ENCODE measurements at regions not wholly inside any gene's neighbourhood (a gene's known extent, or its start where the extent isn't known, plus 50 kb on each side); places are given as distances from the start of the nearest gene placed in this dataset.

DNA sequence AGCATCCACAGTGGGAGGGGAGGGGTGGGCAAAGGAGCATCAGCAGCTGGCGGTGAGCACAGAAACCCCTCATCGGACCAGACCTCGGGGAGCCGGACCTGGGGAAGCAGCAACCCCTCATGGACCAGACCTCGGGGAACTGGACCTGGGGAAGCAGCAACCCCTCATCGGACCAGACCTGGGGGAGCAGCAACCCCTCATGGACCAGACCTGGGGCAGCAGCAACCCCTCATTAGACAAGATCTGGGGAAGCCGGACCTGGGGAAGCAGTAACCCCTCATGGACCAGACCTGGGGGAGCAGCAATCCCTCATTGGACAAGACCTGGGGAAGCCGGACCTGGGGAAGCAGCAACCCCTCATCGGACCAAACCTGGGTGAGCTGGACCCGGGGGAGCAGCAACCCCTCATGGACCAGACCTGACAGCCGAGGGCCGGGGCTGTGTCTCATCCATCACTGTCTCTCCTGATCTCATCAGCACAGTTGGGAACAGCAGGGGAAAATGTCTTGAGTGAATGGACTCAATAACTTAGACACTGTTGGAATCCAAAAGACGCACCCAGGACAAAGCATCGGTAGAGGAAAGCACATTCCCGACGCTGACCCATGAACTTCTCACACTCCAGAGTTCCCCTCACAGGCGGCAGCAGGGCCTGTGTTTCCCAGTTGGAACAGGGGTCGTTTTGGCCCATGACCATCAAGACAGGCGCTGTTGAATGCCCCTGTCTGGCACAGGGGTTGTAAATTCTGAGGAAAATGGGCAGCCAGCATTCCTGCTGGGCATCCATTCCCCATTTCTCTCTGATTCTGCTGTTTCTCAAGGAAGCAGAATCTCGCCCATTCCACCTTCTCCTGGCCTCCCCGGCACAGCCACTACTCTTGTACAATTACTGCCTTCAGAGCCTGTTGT lies 1494.6 kb downstream of the TBC1D22A start:
- no peak for DNase-seq (ENCODE audit: low spot score)
- TF ChIP-seq, protein P1, sequence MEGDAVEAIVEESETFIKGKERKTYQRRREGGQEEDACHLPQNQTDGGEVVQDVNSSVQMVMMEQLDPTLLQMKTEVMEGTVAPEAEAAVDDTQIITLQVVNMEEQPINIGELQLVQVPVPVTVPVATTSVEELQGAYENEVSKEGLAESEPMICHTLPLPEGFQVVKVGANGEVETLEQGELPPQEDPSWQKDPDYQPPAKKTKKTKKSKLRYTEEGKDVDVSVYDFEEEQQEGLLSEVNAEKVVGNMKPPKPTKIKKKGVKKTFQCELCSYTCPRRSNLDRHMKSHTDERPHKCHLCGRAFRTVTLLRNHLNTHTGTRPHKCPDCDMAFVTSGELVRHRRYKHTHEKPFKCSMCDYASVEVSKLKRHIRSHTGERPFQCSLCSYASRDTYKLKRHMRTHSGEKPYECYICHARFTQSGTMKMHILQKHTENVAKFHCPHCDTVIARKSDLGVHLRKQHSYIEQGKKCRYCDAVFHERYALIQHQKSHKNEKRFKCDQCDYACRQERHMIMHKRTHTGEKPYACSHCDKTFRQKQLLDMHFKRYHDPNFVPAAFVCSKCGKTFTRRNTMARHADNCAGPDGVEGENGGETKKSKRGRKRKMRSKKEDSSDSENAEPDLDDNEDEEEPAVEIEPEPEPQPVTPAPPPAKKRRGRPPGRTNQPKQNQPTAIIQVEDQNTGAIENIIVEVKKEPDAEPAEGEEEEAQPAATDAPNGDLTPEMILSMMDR (IDR thresholded peaks at IDR 0.05; ENCODE audit: extremely low read depth, missing control alignments) = no peak

DNA sequence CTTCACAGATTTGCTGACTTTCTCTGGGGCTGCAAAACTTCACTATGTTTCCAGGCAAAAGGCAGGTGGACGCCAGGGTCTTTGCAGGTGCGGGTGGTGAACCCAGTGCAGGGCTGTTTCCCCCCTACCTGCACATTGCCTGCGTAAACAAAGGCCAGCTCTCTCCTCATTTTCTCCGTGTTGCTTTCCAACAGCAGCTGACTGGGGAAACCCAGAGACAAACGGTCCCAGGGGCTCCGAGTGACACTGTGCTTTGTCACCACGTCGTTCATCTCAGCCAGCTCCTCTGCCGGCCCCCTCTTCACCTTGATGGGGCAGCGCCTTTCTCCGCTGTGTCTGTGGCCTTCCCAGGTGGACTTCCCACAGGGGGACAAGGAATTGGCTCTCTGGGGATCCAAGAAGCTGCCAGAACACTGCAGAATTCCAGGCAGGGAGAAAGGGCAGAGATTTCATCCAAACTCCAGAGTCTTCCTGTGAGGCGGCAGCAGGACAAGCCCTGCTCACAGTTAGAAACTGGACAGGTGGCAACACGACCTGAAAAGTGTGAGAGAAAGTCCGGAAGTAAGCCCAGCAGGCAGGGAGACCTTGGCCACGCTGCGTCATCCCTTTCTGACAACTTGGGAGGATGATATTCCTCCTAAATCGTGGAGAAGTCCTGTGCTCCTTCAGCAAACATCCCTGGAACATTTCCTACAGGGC lies 1493.7 kb downstream of the TBC1D22A start:
- no peak for DNase-seq (ENCODE audit: low spot score)
- TF ChIP-seq, protein P1 (IDR thresholded peaks at IDR 0.05; ENCODE audit: extremely low read depth, missing control alignments) = no peak

DNA sequence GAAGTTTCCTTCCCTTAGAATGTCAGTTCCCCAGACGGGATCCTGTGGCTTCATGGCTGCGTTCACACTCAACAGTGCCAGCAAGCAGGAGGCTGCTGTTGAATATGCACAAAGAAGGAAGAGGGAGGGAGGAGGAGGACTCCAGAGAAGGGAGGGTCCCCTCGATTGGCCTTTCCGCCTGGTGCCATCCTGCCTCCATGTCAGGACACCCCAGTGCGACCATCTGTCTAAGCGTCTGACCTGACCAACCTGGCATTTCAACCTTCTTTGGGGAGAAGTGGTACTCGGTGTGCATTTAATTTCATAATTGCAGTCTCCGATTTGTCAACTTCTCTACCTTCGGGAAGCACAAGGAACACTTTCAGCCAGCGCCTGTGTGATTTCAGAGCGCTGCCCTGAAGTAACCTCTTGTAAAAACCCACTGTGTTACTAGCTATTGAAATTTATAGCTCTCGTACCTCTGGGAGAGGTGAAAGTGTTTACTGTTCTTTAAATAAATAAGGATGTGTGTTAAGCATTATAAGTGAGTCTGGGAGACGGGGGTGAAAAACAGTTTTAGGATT lies 1491.9 kb downstream of the TBC1D22A start:
- TF ChIP-seq, protein P1 (IDR thresholded peaks at IDR 0.05; ENCODE audit: extremely low read depth, missing control alignments) = no peak
- no peak for DNase-seq (ENCODE audit: low spot score)

DNA sequence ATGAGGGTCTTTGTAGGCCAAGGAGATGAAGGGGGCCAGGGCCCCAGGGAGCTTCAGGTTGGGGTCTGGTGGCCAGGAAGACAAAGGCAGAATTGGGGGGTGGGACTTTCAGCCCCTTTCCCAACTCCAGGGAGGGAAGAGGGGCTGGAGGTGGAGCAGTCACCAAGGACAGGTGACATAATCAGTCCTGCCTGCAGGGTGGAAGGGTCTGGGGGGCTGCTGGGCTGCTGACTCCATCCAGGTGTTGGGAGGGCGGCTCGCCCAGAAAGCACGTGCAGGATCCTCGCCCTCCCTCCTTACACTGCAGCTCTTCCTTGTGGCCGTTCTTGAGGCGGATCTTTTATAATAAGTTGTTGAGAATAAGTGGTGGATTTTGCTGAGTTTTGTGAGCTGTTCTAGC lies 1491.1 kb downstream of the TBC1D22A start:
- DNase-seq (ENCODE audit: low spot score) = no peak
- TF ChIP-seq, protein P1 (IDR thresholded peaks at IDR 0.05; ENCODE audit: extremely low read depth, missing control alignments) = no peak

DNA sequence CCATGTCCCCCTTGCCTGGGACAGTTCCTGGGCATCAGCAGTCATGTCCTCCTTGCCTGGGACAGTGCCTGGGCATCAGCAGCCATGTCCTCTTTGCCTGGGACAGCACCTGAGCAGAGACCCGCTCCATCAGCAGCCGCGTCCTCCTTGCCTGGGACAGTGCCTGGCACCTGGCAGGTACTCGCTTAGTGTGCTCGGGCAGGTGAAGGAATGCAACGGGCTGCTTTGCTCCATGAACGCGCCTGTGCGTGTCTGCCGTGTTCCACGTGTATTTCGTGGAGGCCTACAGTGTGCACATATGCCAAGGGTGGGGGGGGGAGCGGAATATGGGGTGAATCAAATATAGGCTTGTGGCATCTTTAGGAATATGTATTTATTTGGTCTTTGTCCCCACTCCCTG lies 1490.7 kb downstream of the TBC1D22A start:
- no peak for DNase-seq (ENCODE audit: low spot score)
- TF ChIP-seq, protein P1 (IDR thresholded peaks at IDR 0.05; ENCODE audit: extremely low read depth, missing control alignments) = no peak

DNA sequence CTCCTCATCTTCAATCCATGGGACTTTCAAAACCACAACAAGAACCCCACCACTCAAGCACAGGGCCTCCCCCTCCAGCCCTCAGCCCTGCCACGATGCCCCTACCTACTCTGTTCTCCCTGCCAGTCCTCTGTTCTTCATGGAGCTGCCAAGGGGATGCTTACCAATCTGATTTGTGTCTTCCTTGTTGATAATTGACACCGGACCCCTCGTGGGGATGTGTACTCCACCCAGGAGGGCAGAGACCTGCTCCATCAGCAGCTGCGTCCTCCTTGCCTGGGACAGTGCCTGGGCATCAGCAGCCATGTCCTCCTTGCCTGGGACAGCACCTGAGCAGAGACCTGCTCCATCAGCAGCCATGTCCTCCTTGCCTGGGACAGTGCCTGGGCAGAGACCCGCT lies 1489.2 kb downstream of the TBC1D22A start:
- TF ChIP-seq, protein P1 (IDR thresholded peaks at IDR 0.05; ENCODE audit: extremely low read depth, missing control alignments) = no peak
- no peak for DNase-seq (ENCODE audit: low spot score)

Data from GM20000 (cell line).